ENCODE measurements at regions not wholly inside any gene's neighbourhood (a gene's known extent, or its start where the extent isn't known, plus 50 kb on each side); places are given as distances from the start of the nearest gene placed in this dataset.
"Not testable (repeated sequence)": the region's sequence is repeated elsewhere in the genome, so short reads cannot be mapped to it uniquely, and the experiment has no call there.

- no peak for DNase-seq
These were observed 468.7 kb downstream of the SPATA31D1 start for GRCh38 chr9:82457298-82457697.

GRCh38 chr9:82457891-82458290 is 469.3 kb downstream of the SPATA31D1 start:
- DNase-seq = no peak

- no peak for DNase-seq
These were observed 469.7 kb downstream of the SPATA31D1 start for GRCh38 chr9:82458296-82458695.

- DNase-seq = no peak
These were observed 478.2 kb downstream of the SPATA31D1 start for GRCh38 chr9:82466616-82467260.

GRCh38 chr9:82467436-82467835 is 478.9 kb downstream of the SPATA31D1 start:
- no peak for DNase-seq

- no peak for DNase-seq
These were observed 485.7 kb downstream of the SPATA31D1 start for GRCh38 chr9:82474235-82474634.

- no peak for DNase-seq
These were observed 487.2 kb downstream of the SPATA31D1 start for GRCh38 chr9:82475584-82476301.

GRCh38 chr9:82480921-82481320 is 492.3 kb downstream of the SPATA31D1 start:
- no peak for DNase-seq

GRCh38 chr9:82487935-82488312 is 499.4 kb downstream of the SPATA31D1 start:
- DNase-seq = no peak

- DNase-seq = no peak
These were observed 500.0 kb downstream of the SPATA31D1 start for GRCh38 chr9:82488313-82489200.

- DNase-seq = no peak
These were observed 500.7 kb downstream of the SPATA31D1 start for GRCh38 chr9:82489201-82489821.

- no peak for DNase-seq
These were observed 501.5 kb downstream of the SPATA31D1 start for GRCh38 chr9:82490019-82490499.

- DNase-seq = not testable (repeated sequence)
These were observed 502.2 kb downstream of the SPATA31D1 start for GRCh38 chr9:82490821-82491220.

- no peak for DNase-seq
These were observed 503.0 kb downstream of the SPATA31D1 start for GRCh38 chr9:82491604-82492003.

- no peak for DNase-seq
These were observed 503.7 kb downstream of the SPATA31D1 start for GRCh38 chr9:82492274-82492673.

- no peak for DNase-seq
These were observed 507.6 kb downstream of the SPATA31D1 start for GRCh38 chr9:82495884-82496777.

GRCh38 chr9:82498541-82499317 is 510.2 kb downstream of the SPATA31D1 start:
- no peak for DNase-seq

- no peak for DNase-seq
These were observed 510.8 kb downstream of the SPATA31D1 start for GRCh38 chr9:82499337-82499736.

GRCh38 chr9:82504620-82505019 is 516.0 kb downstream of the SPATA31D1 start:
- no peak for DNase-seq

GRCh38 chr9:82511626-82512025 is 523.1 kb downstream of the SPATA31D1 start:
- no peak for DNase-seq

GRCh38 chr9:82512728-82513127 is 524.2 kb downstream of the SPATA31D1 start:
- DNase-seq = no peak

Measured in T-helper 2 cell (primary cell).